Sigmoid colon (tissue), 4 donors: ENCODE measurements at regions not wholly inside any gene's neighbourhood (a gene's known extent, or its start where the extent isn't known, plus 50 kb on each side); places are given as distances from the start of the nearest gene placed in this dataset.

ENCODE experiments used
- CTCF ChIP-seq, 4 experiments: fragments of 450-650 bp in 3 of 4; fragments of 200-600 bp in 1 of 4; IDR thresholded peaks; one replicate each; pipeline ENCODE4 v1.5.1; 2016 to 2019; ENCODE audit warnings: antibody characterized with exemption in 4 of 4, mild to moderate bottlenecking in 3 of 4, moderate library complexity in 2 of 4
- EP300 ChIP-seq, 4 donors: sonication (generic); formaldehyde crosslinking; IDR thresholded peaks; one replicate each; pipeline ENCODE4 v1.6.1; 2017; ENCODE audit warnings: antibody characterized with exemption in 4 of 4
- POLR2A ChIP-seq, 2 donors: fragments of 450-650 bp; IDR thresholded peaks; one replicate each; pipeline ENCODE4 v1.6.1; 2016; ENCODE audit warnings: antibody characterized with exemption in 2 of 2, mild to moderate bottlenecking in 2 of 2, moderate library complexity in 2 of 2
- POLR2AphosphoS5 ChIP-seq, 4 donors: sonication (generic); formaldehyde crosslinking; IDR thresholded peaks; one replicate each; pipeline ENCODE4 v1.6.1; 2017; ENCODE audit warnings: antibody characterized with exemption in 4 of 4

DNA sequence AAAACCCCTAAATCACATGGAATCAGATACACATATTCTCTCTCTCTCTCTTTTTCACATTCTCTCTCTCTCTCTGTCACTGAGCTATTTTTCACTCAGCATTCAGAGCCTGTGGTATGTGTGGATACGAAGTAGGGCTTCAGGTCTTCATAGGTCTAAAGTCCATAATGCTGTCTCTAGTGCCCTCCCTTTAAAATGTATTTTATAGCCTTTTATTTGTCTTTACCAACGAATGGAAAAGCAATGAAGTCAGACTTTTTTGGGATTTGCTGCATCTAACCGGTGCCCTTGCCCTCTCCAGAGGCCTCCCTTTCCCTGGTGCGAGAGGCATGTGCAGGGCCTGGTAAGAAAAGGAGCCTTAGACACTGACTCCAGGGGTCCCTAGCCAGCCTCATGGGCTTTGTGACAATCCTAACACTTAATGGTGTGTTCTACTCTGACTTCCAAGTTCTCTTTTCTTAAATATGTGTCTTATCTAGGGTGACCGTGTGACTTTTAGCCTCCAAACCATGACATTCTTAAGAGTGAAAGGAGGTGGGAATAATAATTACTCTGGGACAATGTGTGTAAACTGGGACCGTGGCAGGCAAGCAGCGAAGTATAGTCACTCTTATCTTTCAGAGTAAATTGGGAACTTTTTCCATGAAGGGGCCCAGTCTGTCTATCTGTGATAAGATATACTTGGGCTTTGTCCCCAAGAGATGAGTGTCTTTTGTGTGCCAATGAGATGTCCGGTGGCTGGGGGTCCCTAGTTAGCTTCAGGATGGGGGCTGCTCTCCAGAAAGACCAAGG, 101.1 kb downstream of the B3GNT2 start:
- no peak for TF ChIP-seq EP300 (IDR thresholded peaks at IDR 0.05)
- TF ChIP-seq CTCF (IDR thresholded peaks at IDR 0.05), result no peak
- no peak for TF ChIP-seq POLR2A (IDR thresholded peaks at IDR 0.05)
- no peak for TF ChIP-seq POLR2AphosphoS5 (IDR thresholded peaks at IDR 0.05)
